ENCODE measurements at regions not wholly inside any gene's neighbourhood (a gene's known extent, or its start where the extent isn't known, plus 50 kb on each side); places are given as distances from the start of the nearest gene placed in this dataset.

DNA sequence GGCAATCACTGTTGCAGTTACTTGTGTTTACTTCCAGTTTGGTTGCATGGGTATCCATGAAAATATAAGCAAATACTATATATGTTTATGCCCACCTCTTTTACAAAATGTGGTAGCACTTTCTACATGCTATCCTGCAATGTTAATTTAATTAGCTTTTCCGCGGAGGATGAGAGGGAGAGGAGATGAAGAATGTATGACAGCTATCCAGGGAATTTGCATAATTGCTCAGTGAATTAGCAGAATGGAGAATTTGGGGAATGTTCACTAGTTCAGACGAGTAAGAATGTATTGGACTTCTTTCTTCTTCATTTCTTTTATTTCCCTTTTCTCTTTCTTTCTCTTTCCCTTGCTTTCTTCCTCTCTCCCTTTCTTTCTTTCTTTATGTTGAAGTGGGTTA is 140.7 kb upstream of the SLC28A3 start:
- DNase-seq (ENCODE audit: low read depth, low spot score): no peak
- Histone ChIP-seq H4K20me1 (ENCODE audit: insufficient read depth) (no peaks in the 10 kb centered on the region), H3K9me2 (ENCODE audit: insufficient read depth) (no peaks in the 10 kb centered on the region), H3K36me3 (ENCODE audit: control insufficient read depth in 1 of 2, insufficient read depth in 2 of 2, low read length in 2 of 2) (no peaks in the 10 kb centered on the region), H3K27ac (ENCODE audit: low read depth, low read length) (no peak overlapping the region), H3K9me3 (ENCODE audit: control insufficient read depth in 1 of 2, insufficient read depth in 1 of 2, low read depth in 1 of 2, low read length in 2 of 2) (no peaks in the 10 kb centered on the region), H3K27me3 (ENCODE audit: insufficient read depth, low read length) (no peaks in the 10 kb centered on the region; the same call in 1 of the 2 replicates), H3K4me1 (ENCODE audit: control insufficient read depth in 1 of 2, insufficient read depth in 2 of 2, low read length in 2 of 2) (no peaks in the 10 kb centered on the region), H3K9ac (ENCODE audit: low read length) (no peak overlapping the region), H3K4me2 (ENCODE audit: low read length) (no peak overlapping the region), H3K79me2 (ENCODE audit: insufficient read depth, low read length) (no peaks in the 10 kb centered on the region), H3K4me3 (replicated peaks in 1 of 2; ENCODE audit: low read depth in 1 of 2, low read length in 2 of 2) (no peak overlapping the region), H2AFZ (ENCODE audit: low read depth, low read length, poor library complexity, severe bottlenecking) (no peak overlapping the region)
- TF ChIP-seq CTCF (IDR thresholded peaks at IDR 0.05 in 2 of 3, conservative IDR thresholded peaks at IDR 0.05 in 1 of 3; ENCODE audit: borderline replicate concordance in 1 of 3, insufficient read depth in 1 of 3, low read depth in 2 of 3, low read length in 2 of 3): no peak
- TF ChIP-seq CEBPB (IDR thresholded peaks at IDR 0.05; ENCODE audit: low read depth): no peak
- TF ChIP-seq FOSL1 (IDR thresholded peaks at IDR 0.05; ENCODE audit: low read depth): no peak
- TF ChIP-seq JUND (IDR thresholded peaks at IDR 0.05): no peak
- no peak for TF ChIP-seq ZBTB33 (IDR thresholded peaks at IDR 0.05; ENCODE audit: extremely low read depth, insufficient replicate concordance, low read length)
- TF ChIP-seq SIN3A (IDR thresholded peaks at IDR 0.05; ENCODE audit: low read depth): no peak
- no peak for TF ChIP-seq ZFX (IDR thresholded peaks at IDR 0.05)
- TF ChIP-seq, protein P1, sequence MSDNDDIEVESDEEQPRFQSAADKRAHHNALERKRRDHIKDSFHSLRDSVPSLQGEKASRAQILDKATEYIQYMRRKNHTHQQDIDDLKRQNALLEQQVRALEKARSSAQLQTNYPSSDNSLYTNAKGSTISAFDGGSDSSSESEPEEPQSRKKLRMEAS (IDR thresholded peaks at IDR 0.05): no peak
- TF ChIP-seq SRF (IDR thresholded peaks at IDR 0.05; ENCODE audit: low read depth): no peak
- ATAC-seq: no peak
- intact Hi-C loops (cut with micrococcal nuclease): no loop called here
- ChIA-PET CTCF (no interaction called here), POLR2A (no interaction called here), RAD21 (ENCODE audit: low non-redundant PET in 1 of 2, low total read pairs in 2 of 2, uncharacterized antibody in 2 of 2, unreplicated experiment in 2 of 2) (no interaction called here)
- BruUV-seq (replicated peaks): no TSS peak

Data from HCT116 (cell line).